ENCODE measurements at regions not wholly inside any gene's neighbourhood (a gene's known extent, or its start where the extent isn't known, plus 50 kb on each side); places are given as distances from the start of the nearest gene placed in this dataset.

DNA sequence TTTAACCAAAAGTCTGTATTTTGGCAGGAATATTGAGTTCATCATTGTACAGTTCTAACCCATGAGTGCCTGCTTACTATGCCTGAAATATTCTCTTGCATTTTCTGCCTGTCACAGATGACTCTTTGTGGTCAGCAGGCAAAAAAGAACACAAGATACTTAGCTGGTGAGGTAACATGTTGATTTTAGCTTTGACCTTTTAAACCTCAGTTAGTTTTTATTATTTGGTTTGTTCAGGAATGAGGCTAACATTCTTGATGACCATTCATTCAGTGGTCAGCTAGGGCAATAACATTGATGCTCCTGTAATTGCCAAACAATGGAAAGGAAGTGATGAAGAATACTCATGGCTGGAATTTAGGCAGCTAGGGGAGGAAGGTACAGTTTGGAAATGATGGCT is 491.2 kb downstream of the PIK3C3 start:
- no peaks in the 10 kb centered on the region for H3K27me3 ChIP-seq (ENCODE audit: control insufficient read depth in 1 of 2, insufficient read depth in 2 of 2, low read length in 2 of 2)
- H3K9me3 ChIP-seq (ENCODE audit: low read length) = no peaks in the 10 kb centered on the region
- no peak overlapping the region for H3K27ac ChIP-seq (ENCODE audit: low read depth, low read length)
- no peak overlapping the region for H3K9ac ChIP-seq (ENCODE audit: low read length)
- no peak overlapping the region for H3K4me3 ChIP-seq (ENCODE audit: low read depth in 1 of 2, low read length in 2 of 2)
- H3K36me3 ChIP-seq (ENCODE audit: insufficient read depth, low read length) = no peaks in the 10 kb centered on the region
- H3K4me1 ChIP-seq (ENCODE audit: insufficient read depth, low read length) = no peaks in the 10 kb centered on the region

GRCh38 chr18:42447688-42448087 is 492.7 kb downstream of the PIK3C3 start:
- Histone ChIP-seq H3K27ac (ENCODE audit: low read depth, low read length) (no peak overlapping the region), H3K36me3 (ENCODE audit: insufficient read depth, low read length) (no peaks in the 10 kb centered on the region)

GRCh38 chr18:42458226-42458625 is 503.2 kb downstream of the PIK3C3 start:
- no peak overlapping the region for H3K4me3 ChIP-seq (ENCODE audit: low read depth in 1 of 2, low read length in 2 of 2)
- no peaks in the 10 kb centered on the region for H3K9me3 ChIP-seq (ENCODE audit: low read length)
- no peaks in the 10 kb centered on the region for H3K4me1 ChIP-seq (ENCODE audit: insufficient read depth, low read length)
- H3K27me3 ChIP-seq (ENCODE audit: control insufficient read depth in 1 of 2, insufficient read depth in 2 of 2, low read length in 2 of 2) = no peaks in the 10 kb centered on the region
- H3K36me3 ChIP-seq (ENCODE audit: insufficient read depth, low read length) = no peaks in the 10 kb centered on the region
- no peak overlapping the region for H3K27ac ChIP-seq (ENCODE audit: low read depth, low read length)
- H3K9ac ChIP-seq (ENCODE audit: low read length) = no peak overlapping the region

More at GRCh38 chr18:42447688-42448087, 492.7 kb downstream of the PIK3C3 start:
- Histone ChIP-seq H3K4me1 (ENCODE audit: insufficient read depth, low read length) (no peaks in the 10 kb centered on the region), H3K9ac (ENCODE audit: low read length) (no peak overlapping the region), H3K4me3 (ENCODE audit: low read depth in 1 of 2, low read length in 2 of 2) (no peak overlapping the region), H3K9me3 (ENCODE audit: low read length) (no peaks in the 10 kb centered on the region), H3K27me3 (ENCODE audit: control insufficient read depth in 1 of 2, insufficient read depth in 2 of 2, low read length in 2 of 2) (no peaks in the 10 kb centered on the region)

GRCh38 chr18:42459873-42460272 is 504.8 kb downstream of the PIK3C3 start:
- H3K4me3 ChIP-seq (ENCODE audit: low read depth in 1 of 2, low read length in 2 of 2) = no peak overlapping the region
- no peaks in the 10 kb centered on the region for H3K36me3 ChIP-seq (ENCODE audit: insufficient read depth, low read length)
- H3K27ac ChIP-seq (ENCODE audit: low read depth, low read length) = no peak overlapping the region
- H3K9ac ChIP-seq (ENCODE audit: low read length) = no peak overlapping the region
- H3K9me3 ChIP-seq (ENCODE audit: low read length) = no peaks in the 10 kb centered on the region
- H3K4me1 ChIP-seq (ENCODE audit: insufficient read depth, low read length) = no peaks in the 10 kb centered on the region
- H3K27me3 ChIP-seq (ENCODE audit: control insufficient read depth in 1 of 2, insufficient read depth in 2 of 2, low read length in 2 of 2) = no peaks in the 10 kb centered on the region

- H3K27me3 ChIP-seq (ENCODE audit: control insufficient read depth in 1 of 2, insufficient read depth in 2 of 2, low read length in 2 of 2) = no peaks in the 10 kb centered on the region
These were observed 516.9 kb downstream of the PIK3C3 start for GRCh38 chr18:42471885-42472284.

GRCh38 chr18:42473611-42474010 is 518.6 kb downstream of the PIK3C3 start:
- Histone ChIP-seq H3K36me3 (ENCODE audit: insufficient read depth, low read length) (no peaks in the 10 kb centered on the region), H3K9ac (ENCODE audit: low read length) (no peak overlapping the region), H3K4me3 (ENCODE audit: low read depth in 1 of 2, low read length in 2 of 2) (no peak overlapping the region), H3K4me1 (ENCODE audit: insufficient read depth, low read length) (no peaks in the 10 kb centered on the region), H3K27ac (ENCODE audit: low read depth, low read length) (no peak overlapping the region), H3K27me3 (ENCODE audit: control insufficient read depth in 1 of 2, insufficient read depth in 2 of 2, low read length in 2 of 2) (no peaks in the 10 kb centered on the region), H3K9me3 (ENCODE audit: low read length) (no peaks in the 10 kb centered on the region)

More at GRCh38 chr18:42471885-42472284, 516.9 kb downstream of the PIK3C3 start:
- Histone ChIP-seq H3K36me3 (ENCODE audit: insufficient read depth, low read length) (no peaks in the 10 kb centered on the region), H3K4me3 (ENCODE audit: low read depth in 1 of 2, low read length in 2 of 2) (no peak overlapping the region), H3K9ac (ENCODE audit: low read length) (no peak overlapping the region), H3K4me1 (ENCODE audit: insufficient read depth, low read length) (no peaks in the 10 kb centered on the region), H3K27ac (ENCODE audit: low read depth, low read length) (no peak overlapping the region), H3K9me3 (ENCODE audit: low read length) (no peaks in the 10 kb centered on the region)

DNA sequence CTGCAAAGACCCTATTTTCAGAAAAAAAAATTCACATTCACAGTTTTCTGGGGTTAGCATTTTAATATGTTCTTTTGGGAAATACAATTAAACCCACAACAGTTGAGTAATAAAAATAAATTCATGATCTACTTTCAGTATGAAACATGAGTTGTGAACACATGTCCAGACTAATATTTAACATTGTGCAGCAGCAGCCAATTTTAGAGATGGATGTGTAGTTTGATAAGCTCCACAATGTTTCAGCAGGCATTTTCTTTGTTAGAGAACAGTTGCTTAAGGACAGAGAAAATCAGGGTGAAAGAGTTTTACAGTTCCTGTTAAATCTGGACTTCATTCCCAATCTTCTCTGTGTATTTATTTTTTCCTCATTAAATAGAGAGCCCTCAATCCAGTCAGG is 519.5 kb downstream of the PIK3C3 start:
- H3K9me3 ChIP-seq (ENCODE audit: low read length) = no peaks in the 10 kb centered on the region
- H3K27ac ChIP-seq (ENCODE audit: low read depth, low read length) = no peak overlapping the region
- no peak overlapping the region for H3K4me3 ChIP-seq (ENCODE audit: low read depth in 1 of 2, low read length in 2 of 2)
- H3K9ac ChIP-seq (ENCODE audit: low read length) = no peak overlapping the region
- no peaks in the 10 kb centered on the region for H3K36me3 ChIP-seq (ENCODE audit: insufficient read depth, low read length)
- no peaks in the 10 kb centered on the region for H3K4me1 ChIP-seq (ENCODE audit: insufficient read depth, low read length)
- no peaks in the 10 kb centered on the region for H3K27me3 ChIP-seq (ENCODE audit: control insufficient read depth in 1 of 2, insufficient read depth in 2 of 2, low read length in 2 of 2)

DNA sequence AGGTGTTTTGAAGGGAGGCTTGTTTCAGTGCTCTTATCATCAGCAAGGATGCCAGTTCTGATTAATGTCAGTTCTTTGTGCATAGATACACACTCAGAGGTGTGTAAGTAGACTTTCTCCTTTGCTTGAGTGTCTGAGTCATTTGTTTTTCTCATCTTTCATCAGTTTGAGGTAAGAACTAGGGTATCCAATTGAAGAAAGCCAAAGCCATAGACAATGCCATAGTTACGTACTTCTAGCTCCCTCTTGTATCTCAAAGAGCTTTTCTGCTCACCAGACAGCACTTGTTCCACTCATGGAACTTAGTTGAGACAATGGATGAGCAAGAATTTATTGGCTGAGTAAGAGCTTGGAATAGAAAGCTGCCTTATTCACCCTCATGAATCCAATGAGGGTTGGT is 520.1 kb downstream of the PIK3C3 start:
- H3K27ac ChIP-seq (ENCODE audit: low read depth, low read length) = no peak overlapping the region
- H3K9me3 ChIP-seq (ENCODE audit: low read length) = no peaks in the 10 kb centered on the region
- no peak overlapping the region for H3K4me3 ChIP-seq (ENCODE audit: low read depth in 1 of 2, low read length in 2 of 2)

DNA sequence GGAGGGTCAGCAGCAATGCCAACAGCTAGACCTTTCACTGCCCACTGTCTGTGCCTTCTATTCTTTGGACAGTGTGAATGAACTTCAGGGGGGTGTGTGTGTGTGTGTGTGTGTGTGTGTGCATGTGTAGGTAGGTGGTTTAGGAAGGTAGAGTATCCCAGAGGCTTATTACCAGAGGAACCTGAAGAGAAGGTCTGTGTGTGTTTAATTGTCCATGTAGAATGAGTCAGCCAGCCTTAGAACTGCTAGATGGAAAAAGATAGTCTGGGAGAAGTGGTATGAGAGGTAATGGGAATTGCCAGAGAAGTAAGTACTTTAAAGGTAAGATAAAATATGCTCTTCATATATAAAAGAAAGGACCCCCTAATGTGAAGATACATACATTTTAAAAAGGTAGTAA is 522.2 kb downstream of the PIK3C3 start:
- no peak overlapping the region for H3K27ac ChIP-seq (ENCODE audit: low read depth, low read length)
- H3K27me3 ChIP-seq (ENCODE audit: control insufficient read depth in 1 of 2, insufficient read depth in 2 of 2, low read length in 2 of 2) = no peaks in the 10 kb centered on the region
- H3K36me3 ChIP-seq (ENCODE audit: insufficient read depth, low read length) = no peaks in the 10 kb centered on the region
- H3K4me3 ChIP-seq (ENCODE audit: low read depth in 1 of 2, low read length in 2 of 2) = no peak overlapping the region
- no peaks in the 10 kb centered on the region for H3K9me3 ChIP-seq (ENCODE audit: low read length)
- no peak overlapping the region for H3K9ac ChIP-seq (ENCODE audit: low read length)
- H3K4me1 ChIP-seq (ENCODE audit: insufficient read depth, low read length) = no peaks in the 10 kb centered on the region

More for the DNA sequence above, 520.1 kb downstream of the PIK3C3 start:
- H3K36me3 ChIP-seq (ENCODE audit: insufficient read depth, low read length) = no peaks in the 10 kb centered on the region
- H3K9ac ChIP-seq (ENCODE audit: low read length) = no peak overlapping the region
- no peaks in the 10 kb centered on the region for H3K27me3 ChIP-seq (ENCODE audit: control insufficient read depth in 1 of 2, insufficient read depth in 2 of 2, low read length in 2 of 2)
- no peaks in the 10 kb centered on the region for H3K4me1 ChIP-seq (ENCODE audit: insufficient read depth, low read length)

DNA sequence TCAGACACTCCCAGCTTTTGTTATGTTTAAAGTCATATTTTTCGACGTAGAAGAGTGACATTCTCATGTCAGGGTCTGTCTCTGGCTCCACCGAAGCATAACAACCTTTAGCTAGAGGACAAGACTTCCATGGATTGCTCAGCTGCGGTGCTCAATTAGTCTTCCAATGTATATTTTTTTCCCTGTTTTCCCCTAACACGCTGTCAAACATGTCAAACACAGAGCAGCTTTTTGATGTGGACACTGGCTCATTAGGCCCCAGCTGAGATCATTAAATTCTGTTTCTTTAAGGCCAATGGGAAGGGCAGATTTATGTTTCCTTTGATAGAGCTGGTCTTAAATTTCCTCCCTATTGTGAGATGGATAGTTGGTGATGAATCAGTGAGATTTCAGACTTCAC is 525.4 kb downstream of the PIK3C3 start:
- Histone ChIP-seq H3K27me3 (ENCODE audit: control insufficient read depth in 1 of 2, insufficient read depth in 2 of 2, low read length in 2 of 2) (no peaks in the 10 kb centered on the region), H3K9me3 (ENCODE audit: low read length) (no peaks in the 10 kb centered on the region), H3K9ac (ENCODE audit: low read length) (no peak overlapping the region), H3K27ac (ENCODE audit: low read depth, low read length) (no peak overlapping the region), H3K4me1 (ENCODE audit: insufficient read depth, low read length) (no peaks in the 10 kb centered on the region), H3K4me3 (ENCODE audit: low read depth in 1 of 2, low read length in 2 of 2) (no peak overlapping the region), H3K36me3 (ENCODE audit: insufficient read depth, low read length) (no peaks in the 10 kb centered on the region)

GRCh38 chr18:42484648-42485047 is 529.6 kb downstream of the PIK3C3 start:
- no peak overlapping the region for H3K9ac ChIP-seq (ENCODE audit: low read length)
- H3K27me3 ChIP-seq (ENCODE audit: control insufficient read depth in 1 of 2, insufficient read depth in 2 of 2, low read length in 2 of 2) = no peaks in the 10 kb centered on the region
- H3K9me3 ChIP-seq (ENCODE audit: low read length) = no peaks in the 10 kb centered on the region
- H3K27ac ChIP-seq (ENCODE audit: low read depth, low read length) = no peak overlapping the region
- no peaks in the 10 kb centered on the region for H3K36me3 ChIP-seq (ENCODE audit: insufficient read depth, low read length)
- no peaks in the 10 kb centered on the region for H3K4me1 ChIP-seq (ENCODE audit: insufficient read depth, low read length)
- H3K4me3 ChIP-seq (ENCODE audit: low read depth in 1 of 2, low read length in 2 of 2) = no peak overlapping the region

DNA sequence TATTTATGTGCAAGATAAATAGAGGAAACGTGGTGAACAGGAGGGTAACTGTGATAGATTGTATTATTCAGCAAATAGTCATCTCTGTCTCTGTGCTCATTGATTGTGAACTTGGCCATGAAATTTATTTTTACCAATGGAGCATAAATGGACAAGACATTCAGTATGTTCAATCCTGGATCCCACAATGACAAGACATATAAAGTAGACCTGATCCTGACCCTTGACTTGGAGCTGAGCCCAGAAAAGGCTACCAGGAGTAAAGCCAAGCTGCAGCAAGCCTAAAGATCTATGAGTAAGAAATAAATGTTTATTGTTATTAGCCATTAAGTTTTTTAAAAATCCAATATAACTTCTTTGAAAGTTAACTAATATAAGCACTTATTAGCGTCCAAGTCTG is 531.2 kb downstream of the PIK3C3 start:
- no peak overlapping the region for H3K27ac ChIP-seq (ENCODE audit: low read depth, low read length)
- H3K9me3 ChIP-seq (ENCODE audit: low read length) = no peaks in the 10 kb centered on the region
- no peak overlapping the region for H3K4me3 ChIP-seq (ENCODE audit: low read depth in 1 of 2, low read length in 2 of 2)
- H3K9ac ChIP-seq (ENCODE audit: low read length) = no peak overlapping the region
- no peaks in the 10 kb centered on the region for H3K36me3 ChIP-seq (ENCODE audit: insufficient read depth, low read length)
- no peaks in the 10 kb centered on the region for H3K27me3 ChIP-seq (ENCODE audit: control insufficient read depth in 1 of 2, insufficient read depth in 2 of 2, low read length in 2 of 2)
- no peaks in the 10 kb centered on the region for H3K4me1 ChIP-seq (ENCODE audit: insufficient read depth, low read length)

All from muscle layer of colon (tissue), 2 donors.